ENCODE measurements at regions not wholly inside any gene's neighbourhood (a gene's known extent, or its start where the extent isn't known, plus 50 kb on each side); places are given as distances from the start of the nearest gene placed in this dataset.
"Not testable (repeated sequence)": the region's sequence is repeated elsewhere in the genome, so short reads cannot be mapped to it uniquely, and the experiment has no call there.

GRCh38 chr14:27660683-27661082, 1062.8 kb upstream of the NOVA1 start:
- Mint-ChIP-seq H3K36me3 (ENCODE audit: low read depth) (no peaks in the 10 kb centered on the region), H3K4me3 (no peak overlapping the region)
- CTCF ChIA-PET: no interaction called here

GRCh38 chr14:27668531-27668930, 1070.7 kb upstream of the NOVA1 start:
- TF ChIP-seq, protein P1, sequence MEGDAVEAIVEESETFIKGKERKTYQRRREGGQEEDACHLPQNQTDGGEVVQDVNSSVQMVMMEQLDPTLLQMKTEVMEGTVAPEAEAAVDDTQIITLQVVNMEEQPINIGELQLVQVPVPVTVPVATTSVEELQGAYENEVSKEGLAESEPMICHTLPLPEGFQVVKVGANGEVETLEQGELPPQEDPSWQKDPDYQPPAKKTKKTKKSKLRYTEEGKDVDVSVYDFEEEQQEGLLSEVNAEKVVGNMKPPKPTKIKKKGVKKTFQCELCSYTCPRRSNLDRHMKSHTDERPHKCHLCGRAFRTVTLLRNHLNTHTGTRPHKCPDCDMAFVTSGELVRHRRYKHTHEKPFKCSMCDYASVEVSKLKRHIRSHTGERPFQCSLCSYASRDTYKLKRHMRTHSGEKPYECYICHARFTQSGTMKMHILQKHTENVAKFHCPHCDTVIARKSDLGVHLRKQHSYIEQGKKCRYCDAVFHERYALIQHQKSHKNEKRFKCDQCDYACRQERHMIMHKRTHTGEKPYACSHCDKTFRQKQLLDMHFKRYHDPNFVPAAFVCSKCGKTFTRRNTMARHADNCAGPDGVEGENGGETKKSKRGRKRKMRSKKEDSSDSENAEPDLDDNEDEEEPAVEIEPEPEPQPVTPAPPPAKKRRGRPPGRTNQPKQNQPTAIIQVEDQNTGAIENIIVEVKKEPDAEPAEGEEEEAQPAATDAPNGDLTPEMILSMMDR (IDR thresholded peaks at IDR 0.05): no peak
- H3K4me3 Mint-ChIP-seq: no peak overlapping the region
- ATAC-seq: no peak
- no peak for DNase-seq
- H3K9me3 Mint-ChIP-seq: peaks cover 24% of the 10 kb centered on the region
- H3K4me1 Mint-ChIP-seq (ENCODE audit: low read depth): no peaks in the 10 kb centered on the region
- no peaks in the 10 kb centered on the region for H3K27me3 Mint-ChIP-seq
- no peak overlapping the region for H3K27ac Mint-ChIP-seq
- CTCF ChIA-PET: no interaction called here
- POLR2A ChIA-PET: no interaction called here
- intact Hi-C loops (cut with micrococcal nuclease): no loop called here
- no peaks in the 10 kb centered on the region for H3K36me3 Mint-ChIP-seq (ENCODE audit: low read depth)

More at GRCh38 chr14:27660683-27661082, 1062.8 kb upstream of the NOVA1 start:
- POLR2A ChIA-PET: no interaction called here
- intact Hi-C loops (cut with micrococcal nuclease): no loop called here
- TF ChIP-seq, protein P1 (IDR thresholded peaks at IDR 0.05): no peak
- no peaks in the 10 kb centered on the region for H3K27me3 Mint-ChIP-seq
- no peak overlapping the region for H3K27ac Mint-ChIP-seq
- H3K4me1 Mint-ChIP-seq (ENCODE audit: low read depth): no peaks in the 10 kb centered on the region
- DNase-seq (no peak), ATAC-seq (no peak)
- peaks cover 23% of the 10 kb centered on the region for H3K9me3 Mint-ChIP-seq

GRCh38 chr14:27672047-27672446, 1074.2 kb upstream of the NOVA1 start:
- Mint-ChIP-seq H3K27me3 (no peaks in the 10 kb centered on the region), H3K27ac (no peak overlapping the region), H3K4me3 (no peak overlapping the region), H3K4me1 (ENCODE audit: low read depth) (no peaks in the 10 kb centered on the region), H3K36me3 (ENCODE audit: low read depth) (no peaks in the 10 kb centered on the region), H3K9me3 (peaks cover 22% of the 10 kb centered on the region)
- TF ChIP-seq, protein P1 (IDR thresholded peaks at IDR 0.05): no peak
- ATAC-seq (no peak), DNase-seq (no peak)
- POLR2A ChIA-PET: no interaction called here
- intact Hi-C loops (cut with micrococcal nuclease): no loop called here
- CTCF ChIA-PET: no interaction called here

GRCh38 chr14:27672811-27673737, 1075.2 kb upstream of the NOVA1 start:
- H3K27me3 Mint-ChIP-seq; CTCF ChIA-PET; POLR2A ChIA-PET; DNase-seq; H3K27ac Mint-ChIP-seq; H3K4me1 Mint-ChIP-seq (ENCODE audit: low read depth); H3K4me3 Mint-ChIP-seq; ATAC-seq; H3K36me3 Mint-ChIP-seq (ENCODE audit: low read depth); intact Hi-C loops (cut with micrococcal nuclease): not testable (repeated sequence)
- peaks cover 22% of the 10 kb centered on the region for H3K9me3 Mint-ChIP-seq

GRCh38 chr14:27686137-27686536, 1080.5 kb upstream of the FOXG1 start:
- Mint-ChIP-seq H3K36me3 (ENCODE audit: low read depth) (no peaks in the 10 kb centered on the region), H3K27me3 (no peaks in the 10 kb centered on the region), H3K4me3 (no peak overlapping the region), H3K27ac (no peak overlapping the region), H3K9me3 (peaks cover 7% of the 10 kb centered on the region), H3K4me1 (ENCODE audit: low read depth) (no peaks in the 10 kb centered on the region)
- ATAC-seq (no peak), DNase-seq (no peak)
- POLR2A ChIA-PET: no interaction called here
- CTCF ChIA-PET: no interaction called here
- TF ChIP-seq, protein P1 (IDR thresholded peaks at IDR 0.05): no peak
- intact Hi-C loops (cut with micrococcal nuclease): no loop called here

All from activated CD8-positive, alpha-beta T cell treated with anti-CD3 and anti-CD28 coated beads for 36 hours (primary cell).